Stimulated activated naive CD4-positive, alpha-beta T cell (primary cell): ENCODE measurements at regions not wholly inside any gene's neighbourhood (a gene's known extent, or its start where the extent isn't known, plus 50 kb on each side); places are given as distances from the start of the nearest gene placed in this dataset.
"Not testable (repeated sequence)": the region's sequence is repeated elsewhere in the genome, so short reads cannot be mapped to it uniquely, and the experiment has no call there.

Experiments used
- DNase-seq, 6 experiments: peaks; one replicate each; lab custom pipeline; 2025; lab: John Stamatoyannopoulos, UW

- DNase-seq: no peak
Measured at GRCh38 chr1:30249446-30250337, 473.7 kb downstream of the MATN1 start.

GRCh38 chr1:30248774-30249173, 474.6 kb downstream of the MATN1 start:
- DNase-seq: no peak

- no peak for DNase-seq
Measured at GRCh38 chr1:30248373-30248772, 475.0 kb downstream of the MATN1 start.

- no peak for DNase-seq
Measured at GRCh38 chr1:30244801-30245200, 478.6 kb downstream of the MATN1 start.

GRCh38 chr1:30242722-30243457, 480.5 kb downstream of the MATN1 start:
- DNase-seq: no peak

GRCh38 chr1:30242168-30242567, 481.2 kb downstream of the MATN1 start:
- DNase-seq: no peak

- no peak for DNase-seq
Measured at GRCh38 chr1:30241681-30242080, 481.7 kb downstream of the MATN1 start.

GRCh38 chr1:30234091-30234490, 489.3 kb downstream of the MATN1 start:
- DNase-seq: no peak

- DNase-seq: no peak
Measured at GRCh38 chr1:30232288-30232899, 491.0 kb downstream of the MATN1 start.

GRCh38 chr1:30229960-30230359, 493.4 kb downstream of the MATN1 start:
- DNase-seq: no peak

- DNase-seq: no peak
Measured at GRCh38 chr1:30229557-30229956, 493.8 kb downstream of the MATN1 start.

- no peak for DNase-seq
Measured at GRCh38 chr1:30226648-30227047, 496.7 kb downstream of the MATN1 start.

- DNase-seq: no peak
Measured at GRCh38 chr1:30225357-30225756, 498.0 kb downstream of the MATN1 start.

GRCh38 chr1:30219675-30220074, 503.7 kb downstream of the MATN1 start:
- DNase-seq: no peak

- no peak for DNase-seq
Measured at GRCh38 chr1:30218438-30218837, 504.9 kb downstream of the MATN1 start.

- no peak for DNase-seq
Measured at GRCh38 chr1:30216602-30217001, 506.8 kb downstream of the MATN1 start.

- DNase-seq: no peak
Measured at GRCh38 chr1:30213936-30214335, 509.4 kb downstream of the MATN1 start.

- not testable (repeated sequence) for DNase-seq
Measured at GRCh38 chr1:30207962-30208361, 515.4 kb downstream of the MATN1 start.

- DNase-seq: not testable (repeated sequence)
Measured at GRCh38 chr1:30206631-30207030, 516.8 kb downstream of the MATN1 start.

GRCh38 chr1:30204916-30205315, 518.5 kb downstream of the MATN1 start:
- not testable (repeated sequence) for DNase-seq

GRCh38 chr1:30201015-30201414, 522.4 kb downstream of the MATN1 start:
- DNase-seq: no peak

- no peak for DNase-seq
Measured at GRCh38 chr1:30200161-30200560, 523.2 kb downstream of the MATN1 start.

- DNase-seq: no peak
Measured at GRCh38 chr1:30199563-30199962, 523.8 kb downstream of the MATN1 start.
